Neural cell (in vitro differentiated cells): ENCODE measurements at regions not wholly inside any gene's neighbourhood (a gene's known extent, or its start where the extent isn't known, plus 50 kb on each side); places are given as distances from the start of the nearest gene placed in this dataset.

Experiments used
- H2AFZ ChIP-seq: fragments of 200-600, 300-800 bp; sonication (generic), shearing (Covaris generic); 2 replicates; pipeline ENCODE4 v1.6.0; 2014; ENCODE audit warnings: low read depth, mild to moderate bottlenecking, antibody characterized with exemption, low read length, moderate library complexity
- H3F3A ChIP-seq: fragments of 200-600 bp; shearing (Covaris generic); 2 replicates; pipeline ENCODE4 v1.6.1; 2016; ENCODE audit warnings: mild to moderate bottlenecking, moderate library complexity, mixed read lengths, antibody characterized with exemption, low read length; ENCODE audit not compliant: insufficient read depth, poor library complexity, severe bottlenecking
- H3K27ac ChIP-seq: fragments of 200-600, 300-800 bp; sonication (generic), shearing (Covaris generic); 2 replicates; pipeline ENCODE4 v1.5.1; 2014; ENCODE audit warnings: mild to moderate bottlenecking, low read length, moderate library complexity
- H3K27me3 ChIP-seq: fragments of 300-800, 200-600 bp; sonication (generic), shearing (Covaris generic); 2 replicates; pipeline ENCODE4 v1.6.0; 2014; ENCODE audit warnings: mild to moderate bottlenecking, low read depth, low read length, moderate library complexity; ENCODE audit not compliant: insufficient read depth
- H3K36me3 ChIP-seq: fragments of 300-800, 200-600 bp; sonication (generic), shearing (Covaris generic); 2 replicates; pipeline ENCODE4 v1.5.1; 2014; ENCODE audit warnings: mild to moderate bottlenecking, antibody characterized with exemption, low read length, moderate library complexity; ENCODE audit not compliant: insufficient read depth
- H3K4me2 ChIP-seq: fragments of 300-800, 200-600 bp; sonication (generic), shearing (Covaris generic); 2 replicates; pipeline ENCODE4 v1.6.0; 2014; ENCODE audit warnings: mild to moderate bottlenecking, low read length
- H3K4me3 ChIP-seq: fragments of 300-800, 200-600 bp; sonication (generic), shearing (Covaris generic); 2 replicates; pipeline ENCODE4 v1.5.1; 2014; ENCODE audit warnings: mild to moderate bottlenecking, low read length, moderate library complexity
- H3K79me2 ChIP-seq: fragments of 200-600 bp; shearing (Covaris generic); replicated peaks from 2 replicates; pipeline ENCODE4 v1.6.0; 2014; ENCODE audit warnings: mild to moderate bottlenecking, low read length, moderate library complexity; ENCODE audit not compliant: insufficient read depth
- H3K9ac ChIP-seq: fragments of 300-800, 200-600 bp; sonication (generic), shearing (Covaris generic); 2 replicates; pipeline ENCODE4 v1.6.1; 2016; ENCODE audit warnings: mild to moderate bottlenecking, low read length, mixed read lengths
- H3K9me2 ChIP-seq: fragments of 200-600 bp; shearing (Covaris generic); 2 replicates; pipeline ENCODE4 v1.6.1; 2016; ENCODE audit warnings: mild to moderate bottlenecking, low read length, mixed read lengths; ENCODE audit not compliant: insufficient read depth
- H3K9me3 ChIP-seq: fragments of 200-600, 300-800 bp; sonication (generic), shearing (Covaris generic); 2 replicates; pipeline ENCODE4 v1.6.1; 2016; ENCODE audit warnings: mild to moderate bottlenecking, mixed run types, low read length, moderate library complexity, mixed read lengths
- H4K20me1 ChIP-seq: fragments of 200-600 bp; shearing (Covaris generic); 2 replicates; pipeline ENCODE4 v1.6.1; 2016; ENCODE audit warnings: mild to moderate bottlenecking, mixed run types; ENCODE audit not compliant: insufficient read depth
- EP300 ChIP-seq: fragments of 450-650 bp; conservative IDR thresholded peaks from 2 replicates; pipeline ENCODE4 v1.6.1; 2014; ENCODE audit warnings: antibody characterized with exemption, mild to moderate bottlenecking, moderate library complexity; ENCODE audit not compliant: poor library complexity, severe bottlenecking
- EZH2 ChIP-seq: fragments of 200-600, 300-800 bp; shearing (Covaris generic), sonication (generic); IDR thresholded peaks from 2 replicates; pipeline ENCODE4 v1.6.1; 2014; ENCODE audit warnings: antibody characterized with exemption, low read length, borderline replicate concordance, mild to moderate bottlenecking; ENCODE audit not compliant: insufficient read depth, poor library complexity, severe bottlenecking
- MXI1 ChIP-seq: fragments of 450-650 bp; conservative IDR thresholded peaks from 2 replicates; pipeline ENCODE4 v1.6.1; 2014; ENCODE audit warnings: antibody characterized with exemption, mild to moderate bottlenecking; ENCODE audit not compliant: poor library complexity, severe bottlenecking
- POLR2AphosphoS5 ChIP-seq: IDR thresholded peaks from 2 replicates; pipeline ENCODE4 v1.6.1; 2012
- RAD21 ChIP-seq: fragments of 450-650 bp; conservative IDR thresholded peaks from 2 replicates; pipeline ENCODE4 v1.6.1; 2014; ENCODE audit warnings: antibody characterized with exemption, mild to moderate bottlenecking, moderate library complexity
- SMC3 ChIP-seq: fragments of 450-650 bp; conservative IDR thresholded peaks from 2 replicates; pipeline ENCODE4 v1.6.1; 2014; ENCODE audit warnings: antibody characterized with exemption, mild to moderate bottlenecking, moderate library complexity; ENCODE audit not compliant: poor library complexity
- TAF1 ChIP-seq: IDR thresholded peaks from 2 replicates; pipeline ENCODE4 v1.6.1; 2012; ENCODE audit warnings: low read depth
- TF ChIP-seq, protein P1 (sequence below): IDR thresholded peaks from 2 replicates; pipeline ENCODE4 v1.6.1; 2012; ENCODE audit warnings: borderline replicate concordance
- TF ChIP-seq, protein P2 (sequence below): fragments of 450-650 bp; IDR thresholded peaks from 2 replicates; pipeline ENCODE4 v1.5.1; 2014; ENCODE audit warnings: antibody characterized with exemption, mild to moderate bottlenecking, moderate library complexity; ENCODE audit not compliant: poor library complexity, severe bottlenecking

DNA sequence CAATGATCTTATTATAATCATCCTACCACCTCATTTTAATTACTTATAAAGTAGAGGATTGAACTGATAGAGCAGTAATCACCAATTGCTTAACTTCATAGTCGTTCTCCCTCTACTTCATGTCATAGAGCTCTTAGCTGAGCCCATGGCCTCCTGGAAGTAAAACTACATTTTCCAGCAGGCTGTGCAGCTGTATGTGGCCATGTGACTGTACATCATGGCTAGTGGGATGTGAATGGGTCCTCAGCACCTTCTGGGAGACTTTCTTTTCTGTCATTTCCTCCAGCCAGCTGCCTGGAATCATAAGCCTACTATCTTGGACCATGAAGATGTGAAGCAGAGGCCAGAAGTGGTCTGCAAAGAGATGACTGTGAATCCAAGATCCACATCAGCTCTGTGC lies 128.7 kb upstream of the SKOR2 start:
- Histone ChIP-seq H3F3A (no peaks in the 10 kb centered on the region), H3K79me2 (no peaks in the 10 kb centered on the region), H2AFZ (no peak overlapping the region), H3K27me3 (no peaks in the 10 kb centered on the region), H3K9me2 (no peaks in the 10 kb centered on the region), H3K9ac (no peak overlapping the region), H3K4me2 (no peak overlapping the region), H3K27ac (no peak overlapping the region), H3K36me3 (no peaks in the 10 kb centered on the region), H3K4me3 (no peak overlapping the region), H3K9me3 (no peaks in the 10 kb centered on the region), H4K20me1 (no peaks in the 10 kb centered on the region)
- TF ChIP-seq, protein P1, sequence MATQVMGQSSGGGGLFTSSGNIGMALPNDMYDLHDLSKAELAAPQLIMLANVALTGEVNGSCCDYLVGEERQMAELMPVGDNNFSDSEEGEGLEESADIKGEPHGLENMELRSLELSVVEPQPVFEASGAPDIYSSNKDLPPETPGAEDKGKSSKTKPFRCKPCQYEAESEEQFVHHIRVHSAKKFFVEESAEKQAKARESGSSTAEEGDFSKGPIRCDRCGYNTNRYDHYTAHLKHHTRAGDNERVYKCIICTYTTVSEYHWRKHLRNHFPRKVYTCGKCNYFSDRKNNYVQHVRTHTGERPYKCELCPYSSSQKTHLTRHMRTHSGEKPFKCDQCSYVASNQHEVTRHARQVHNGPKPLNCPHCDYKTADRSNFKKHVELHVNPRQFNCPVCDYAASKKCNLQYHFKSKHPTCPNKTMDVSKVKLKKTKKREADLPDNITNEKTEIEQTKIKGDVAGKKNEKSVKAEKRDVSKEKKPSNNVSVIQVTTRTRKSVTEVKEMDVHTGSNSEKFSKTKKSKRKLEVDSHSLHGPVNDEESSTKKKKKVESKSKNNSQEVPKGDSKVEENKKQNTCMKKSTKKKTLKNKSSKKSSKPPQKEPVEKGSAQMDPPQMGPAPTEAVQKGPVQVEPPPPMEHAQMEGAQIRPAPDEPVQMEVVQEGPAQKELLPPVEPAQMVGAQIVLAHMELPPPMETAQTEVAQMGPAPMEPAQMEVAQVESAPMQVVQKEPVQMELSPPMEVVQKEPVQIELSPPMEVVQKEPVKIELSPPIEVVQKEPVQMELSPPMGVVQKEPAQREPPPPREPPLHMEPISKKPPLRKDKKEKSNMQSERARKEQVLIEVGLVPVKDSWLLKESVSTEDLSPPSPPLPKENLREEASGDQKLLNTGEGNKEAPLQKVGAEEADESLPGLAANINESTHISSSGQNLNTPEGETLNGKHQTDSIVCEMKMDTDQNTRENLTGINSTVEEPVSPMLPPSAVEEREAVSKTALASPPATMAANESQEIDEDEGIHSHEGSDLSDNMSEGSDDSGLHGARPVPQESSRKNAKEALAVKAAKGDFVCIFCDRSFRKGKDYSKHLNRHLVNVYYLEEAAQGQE: no peak
- TF ChIP-seq EP300: no peak
- TF ChIP-seq, protein P2, sequence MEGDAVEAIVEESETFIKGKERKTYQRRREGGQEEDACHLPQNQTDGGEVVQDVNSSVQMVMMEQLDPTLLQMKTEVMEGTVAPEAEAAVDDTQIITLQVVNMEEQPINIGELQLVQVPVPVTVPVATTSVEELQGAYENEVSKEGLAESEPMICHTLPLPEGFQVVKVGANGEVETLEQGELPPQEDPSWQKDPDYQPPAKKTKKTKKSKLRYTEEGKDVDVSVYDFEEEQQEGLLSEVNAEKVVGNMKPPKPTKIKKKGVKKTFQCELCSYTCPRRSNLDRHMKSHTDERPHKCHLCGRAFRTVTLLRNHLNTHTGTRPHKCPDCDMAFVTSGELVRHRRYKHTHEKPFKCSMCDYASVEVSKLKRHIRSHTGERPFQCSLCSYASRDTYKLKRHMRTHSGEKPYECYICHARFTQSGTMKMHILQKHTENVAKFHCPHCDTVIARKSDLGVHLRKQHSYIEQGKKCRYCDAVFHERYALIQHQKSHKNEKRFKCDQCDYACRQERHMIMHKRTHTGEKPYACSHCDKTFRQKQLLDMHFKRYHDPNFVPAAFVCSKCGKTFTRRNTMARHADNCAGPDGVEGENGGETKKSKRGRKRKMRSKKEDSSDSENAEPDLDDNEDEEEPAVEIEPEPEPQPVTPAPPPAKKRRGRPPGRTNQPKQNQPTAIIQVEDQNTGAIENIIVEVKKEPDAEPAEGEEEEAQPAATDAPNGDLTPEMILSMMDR: no peak

DNA sequence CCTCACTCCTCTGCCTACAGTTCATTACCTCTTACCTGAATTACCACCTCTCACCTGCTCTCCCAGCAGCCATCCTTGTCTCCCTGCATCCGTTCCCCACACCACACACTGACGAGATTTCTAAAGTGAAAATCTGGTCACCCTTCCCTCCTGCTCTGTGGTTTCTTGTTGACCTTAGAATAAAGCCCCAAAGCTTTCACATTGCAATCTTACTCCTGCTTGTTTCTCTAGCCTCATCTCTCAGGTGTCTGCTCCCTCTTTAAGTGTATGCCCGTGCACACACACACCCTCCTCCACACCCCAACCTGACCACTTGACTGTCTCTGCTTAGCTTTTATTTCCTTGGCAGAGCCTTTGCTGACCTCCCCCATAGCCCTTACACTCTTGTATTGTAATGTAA lies 122.0 kb upstream of the SKOR2 start:
- no peaks in the 10 kb centered on the region for H3K9me3 ChIP-seq
- no peak overlapping the region for H3K27ac ChIP-seq
- no peaks in the 10 kb centered on the region for H3K36me3 ChIP-seq

More for the DNA sequence above, 122.0 kb upstream of the SKOR2 start:
- H3K9ac ChIP-seq: no peak overlapping the region
- no peak overlapping the region for H2AFZ ChIP-seq
- H3K4me2 ChIP-seq: no peak overlapping the region
- no peak for TF ChIP-seq POLR2AphosphoS5
- no peak for TF ChIP-seq EZH2
- TF ChIP-seq MXI1: no peak
- TF ChIP-seq, protein P1: no peak
- no peak for TF ChIP-seq SMC3
- no peak for TF ChIP-seq RAD21
- no peak for TF ChIP-seq EP300
- no peak for TF ChIP-seq TAF1
- TF ChIP-seq, protein P2: no peak
- H4K20me1 ChIP-seq: no peaks in the 10 kb centered on the region
- H3K79me2 ChIP-seq: no peaks in the 10 kb centered on the region
- H3K4me3 ChIP-seq: no peak overlapping the region
- H3K27me3 ChIP-seq: no peaks in the 10 kb centered on the region
- H3K9me2 ChIP-seq: no peaks in the 10 kb centered on the region
- H3F3A ChIP-seq: no peaks in the 10 kb centered on the region
